SK-N-SH (cell line): ENCODE measurements at regions not wholly inside any gene's neighbourhood (a gene's known extent, or its start where the extent isn't known, plus 50 kb on each side); places are given as distances from the start of the nearest gene placed in this dataset.

Source experiments
- CTCF ChIA-PET: fragments of 300-600, 350-600 bp; formaldehyde crosslinking; extraction: SDS; loops from one replicate; lab custom pipeline; 2021; lab: Yijun Ruan, JAX
- POLR2A ChIA-PET: fragments of 350-600 bp; sonication (Branson Sonifier 250); formaldehyde crosslinking; extraction: SDS; loops from one replicate; lab custom pipeline; 2020; ENCODE audit warnings: antibody characterized with exemption, inconsistent platforms; lab: Yijun Ruan, JAX
- DNase-seq: peaks from one replicate; pipeline ENCODE4 v3.0.0; 2012
- H2AFZ ChIP-seq: fragments of 200-600 bp; sonication (generic); 2 replicates; pipeline ENCODE4 v1.8.1; 2016; ENCODE audit warnings: antibody characterized with exemption, mild to moderate bottlenecking, low read depth
- H3F3A ChIP-seq: fragments of 200-600 bp; sonication (generic); replicated peaks from 2 replicates; pipeline ENCODE3; 2016; ENCODE audit warnings: antibody characterized with exemption, mild to moderate bottlenecking; ENCODE audit not compliant: insufficient read depth
- H3K27ac ChIP-seq, 2 experiments: fragments of 200-500 bp in 1 of 2; fragments of 200-600 bp in 1 of 2; sonication (Bioruptor generic) in 1 of 2; sonication (generic), shearing (Covaris generic) in 1 of 2; 2 replicates each; pipeline versions ENCODE4 v1.5.1 to v1.6.1; 2014 to 2016; ENCODE audit warnings: low read depth in 2 of 2, inconsistent platforms in 1 of 2, low read length in 1 of 2, mild to moderate bottlenecking in 1 of 2, mixed read lengths in 1 of 2
- H3K27me3 ChIP-seq: fragments of 200-600 bp; sonication (generic), shearing (Covaris generic); 2 replicates; pipeline ENCODE4 v1.6.1; 2016; ENCODE audit warnings: mixed run types; ENCODE audit not compliant: insufficient read depth
- H3K36me3 ChIP-seq, 2 experiments: fragments of 200-500 bp in 1 of 2; fragments of 200-600 bp in 1 of 2; sonication (Bioruptor generic) in 1 of 2; sonication (generic) in 1 of 2; replicated peaks in 1 of 2; 2 replicates each; pipeline versions ENCODE3 to v1.5.1; 2014 to 2016; ENCODE audit warnings: low read length in 1 of 2, mild to moderate bottlenecking in 1 of 2; ENCODE audit not compliant: insufficient read depth in 2 of 2, control insufficient read depth in 1 of 2
- H3K4me1 ChIP-seq, 2 experiments: fragments of 200-500 bp in 1 of 2; fragments of 200-600 bp in 1 of 2; sonication (Bioruptor generic) in 1 of 2; sonication (generic), shearing (Covaris generic) in 1 of 2; 2 replicates each; pipeline versions ENCODE4 v1.5.1 to v1.6.1; 2014 to 2016; ENCODE audit warnings: low read depth in 1 of 2, low read length in 1 of 2, mixed run types in 1 of 2; ENCODE audit not compliant: insufficient read depth in 2 of 2, control insufficient read depth in 1 of 2
- H3K4me2 ChIP-seq: fragments of 200-600 bp; sonication (generic), shearing (Covaris generic); 2 replicates; pipeline ENCODE4 v1.6.1; 2017; ENCODE audit warnings: mixed run types
- H3K4me3 ChIP-seq, 2 experiments: fragments of 200-500 bp in 1 of 2; fragments of 200-600 bp in 1 of 2; sonication (Bioruptor generic) in 1 of 2; sonication (generic), shearing (Covaris generic) in 1 of 2; 2 replicates each; pipeline versions ENCODE4 v1.5.1 to v1.8.1; 2014 to 2016; ENCODE audit warnings: low read depth in 2 of 2, inconsistent platforms in 1 of 2, low read length in 1 of 2, mild to moderate bottlenecking in 1 of 2, mixed read lengths in 1 of 2, moderate library complexity in 1 of 2
- H3K79me2 ChIP-seq: fragments of 200-600 bp; sonication (generic); 2 replicates; pipeline ENCODE4 v1.8.1; 2017; ENCODE audit warnings: mild to moderate bottlenecking; ENCODE audit not compliant: insufficient read depth
- H3K9ac ChIP-seq: fragments of 200-600 bp; sonication (generic); 2 replicates; pipeline ENCODE4 v1.6.1; 2017; ENCODE audit warnings: mixed run types
- H3K9me2 ChIP-seq: fragments of 200-600 bp; sonication (generic); 2 replicates; pipeline ENCODE4 v1.6.1; 2017; ENCODE audit warnings: mixed run types
- H3K9me3 ChIP-seq: fragments of 200-600 bp; sonication (generic); 2 replicates; pipeline ENCODE4 v1.6.1; 2017; ENCODE audit warnings: mixed run types, mild to moderate bottlenecking, moderate library complexity
- H4K20me1 ChIP-seq: fragments of 200-600 bp; sonication (generic); 2 replicates; pipeline ENCODE4 v1.6.1; 2017; ENCODE audit warnings: mild to moderate bottlenecking, mixed run types; ENCODE audit not compliant: insufficient read depth
- CHD2 ChIP-seq: fragments of 150-350 bp; IDR thresholded peaks from 2 replicates; pipeline ENCODE4 v1.6.1; 2018; ENCODE audit warnings: low read length; ENCODE audit not compliant: partially characterized antibody
- FOSL2 ChIP-seq: IDR thresholded peaks from 2 replicates; pipeline ENCODE4 v1.4.0; 2012; ENCODE audit warnings: low read depth, mild to moderate bottlenecking, moderate library complexity, borderline replicate concordance
- FOXM1 ChIP-seq: IDR thresholded peaks from 2 replicates; pipeline ENCODE4 v1.4.0; 2012; ENCODE audit warnings: low read depth, mild to moderate bottlenecking
- MAX ChIP-seq: IDR thresholded peaks from 2 replicates; pipeline ENCODE4 v1.4.0; 2012; ENCODE audit warnings: low read depth
- MXI1 ChIP-seq: IDR thresholded peaks from 2 replicates; pipeline ENCODE4 v1.6.1; 2012; ENCODE audit warnings: mild to moderate bottlenecking, low read depth, low read length, improper control_type of control experiment
- RAD21 ChIP-seq: IDR thresholded peaks from 2 replicates; pipeline ENCODE4 v1.6.1; 2012; ENCODE audit warnings: mild to moderate bottlenecking, low read length
- RCOR1 ChIP-seq: fragments of 150-350 bp; IDR thresholded peaks from 2 replicates; pipeline ENCODE4 v1.6.1; 2017; ENCODE audit warnings: antibody characterized with exemption, low read length
- REST ChIP-seq: IDR thresholded peaks from 2 replicates; pipeline ENCODE4 v1.6.1; 2012; ENCODE audit warnings: mild to moderate bottlenecking, low read depth, low read length, moderate library complexity
- SMC3 ChIP-seq: IDR thresholded peaks from 2 replicates; pipeline ENCODE4 v1.6.1; 2012; ENCODE audit warnings: low read depth, low read length, improper control_type of control experiment
- TCF12 ChIP-seq: IDR thresholded peaks from 2 replicates; pipeline ENCODE4 v1.4.0; 2012
- WGBS: methylation state at CpG from one replicate; pipeline ENCODE4 v1.1.6; 2017; ENCODE audit warnings: low lambda C conversion rate; 5-methylcytosine and 5-hydroxymethylcytosine counted together
- TF ChIP-seq, protein P1 (sequence below): fragments of 200-600 bp; sonication (generic); IDR thresholded peaks from 2 replicates; pipeline ENCODE4 v1.6.1; 2017; ENCODE audit warnings: antibody characterized with exemption, mild to moderate bottlenecking, moderate library complexity

DNA sequence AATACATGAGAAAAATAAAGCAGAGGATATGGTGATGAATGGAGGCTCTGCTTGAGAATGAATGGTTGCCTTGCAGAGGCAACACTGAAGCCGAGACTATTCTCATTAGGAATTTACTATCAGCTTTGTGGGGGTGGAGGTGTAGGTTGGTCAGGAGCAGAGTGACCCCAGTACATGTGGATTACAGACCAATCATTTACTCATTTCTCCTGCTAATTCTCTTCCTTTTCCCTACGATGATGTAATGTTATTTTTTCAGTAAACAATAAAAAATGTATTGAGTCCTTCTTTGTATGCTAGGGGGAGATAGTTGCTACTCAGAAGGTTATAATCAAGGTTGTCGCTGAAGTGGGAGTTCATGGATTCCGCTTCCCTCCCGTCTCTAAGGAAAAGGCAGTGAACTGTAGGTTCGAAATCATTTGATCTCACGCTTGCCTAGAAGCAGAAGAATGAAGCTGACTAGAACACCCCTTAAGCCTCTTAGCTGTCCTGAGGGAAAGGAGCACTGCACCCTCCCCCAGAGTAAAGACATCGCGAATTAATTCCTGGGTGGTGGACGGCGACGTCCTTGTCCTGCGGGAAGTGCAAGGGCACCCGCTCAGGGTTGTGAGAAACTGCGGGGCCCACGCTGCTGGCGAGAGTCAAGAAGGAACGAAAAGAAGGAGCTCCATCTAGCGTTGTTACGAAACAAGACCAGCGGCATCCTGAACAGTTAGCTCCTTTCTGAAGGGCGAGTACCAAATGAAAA is 213.2 kb upstream of the PFN2 start:
- H3K79me2 ChIP-seq = no peaks in the 10 kb centered on the region
- H3K27ac ChIP-seq = peak overlapping the region; percentile 62 to 73; a peak in 3 of 4 replicates
- H3K9ac ChIP-seq = peak overlapping the region; percentile 50; the same call in 1 of the 2 replicates
- H3K36me3 ChIP-seq = peaks cover 0 to 6% of the 10 kb centered on the region in 2 experiments
- H4K20me1 ChIP-seq = no peaks in the 10 kb centered on the region
- POLR2A ChIA-PET = interaction anchor here (0.7 to 1.5 kb wide), 3 partner anchors 9 to 304 kb away, joined by 3 to 7 read pairs (median 3); partner anchors contain the start of gene PFN2
- no peaks in the 10 kb centered on the region for H3K9me3 ChIP-seq
- no peaks in the 10 kb centered on the region for H3K9me2 ChIP-seq
- no peaks in the 10 kb centered on the region for H3K27me3 ChIP-seq
- H2AFZ ChIP-seq = peak overlapping the region; percentile 82
- H3K4me2 ChIP-seq = peak overlapping the region; percentile 74
- CTCF ChIA-PET = interaction anchor here (0.6 to 3.2 kb wide), 58 partner anchors 9 to 686 kb away, joined by 3 to 134 read pairs (median 4); partner anchors contain the start of gene PFN2
- TF ChIP-seq TCF12 = peak; percentile 25; the same call in 1 of the 2 replicates
- TF ChIP-seq FOXM1 = no peak
- peak; percentile 10 for TF ChIP-seq CHD2
- TF ChIP-seq FOSL2 = no peak
- TF ChIP-seq SMC3 = peak; percentile 93
- TF ChIP-seq MAX = peak; percentile 77; the same call in 1 of the 2 replicates
- TF ChIP-seq REST = no peak
- TF ChIP-seq, protein P1, sequence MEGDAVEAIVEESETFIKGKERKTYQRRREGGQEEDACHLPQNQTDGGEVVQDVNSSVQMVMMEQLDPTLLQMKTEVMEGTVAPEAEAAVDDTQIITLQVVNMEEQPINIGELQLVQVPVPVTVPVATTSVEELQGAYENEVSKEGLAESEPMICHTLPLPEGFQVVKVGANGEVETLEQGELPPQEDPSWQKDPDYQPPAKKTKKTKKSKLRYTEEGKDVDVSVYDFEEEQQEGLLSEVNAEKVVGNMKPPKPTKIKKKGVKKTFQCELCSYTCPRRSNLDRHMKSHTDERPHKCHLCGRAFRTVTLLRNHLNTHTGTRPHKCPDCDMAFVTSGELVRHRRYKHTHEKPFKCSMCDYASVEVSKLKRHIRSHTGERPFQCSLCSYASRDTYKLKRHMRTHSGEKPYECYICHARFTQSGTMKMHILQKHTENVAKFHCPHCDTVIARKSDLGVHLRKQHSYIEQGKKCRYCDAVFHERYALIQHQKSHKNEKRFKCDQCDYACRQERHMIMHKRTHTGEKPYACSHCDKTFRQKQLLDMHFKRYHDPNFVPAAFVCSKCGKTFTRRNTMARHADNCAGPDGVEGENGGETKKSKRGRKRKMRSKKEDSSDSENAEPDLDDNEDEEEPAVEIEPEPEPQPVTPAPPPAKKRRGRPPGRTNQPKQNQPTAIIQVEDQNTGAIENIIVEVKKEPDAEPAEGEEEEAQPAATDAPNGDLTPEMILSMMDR = peak; percentile 74
- 0 out of 2 replicates have a peak, but pooled peaks have one; percentile 27 for TF ChIP-seq RCOR1
- TF ChIP-seq MXI1 = peak; percentile 62; the same call in 1 of the 2 replicates
- peak; percentile 90 for TF ChIP-seq RAD21
- TF ChIP-seq, all 33 proteins: peak for 8
- 9% methylated on average over 22 of the region's 22 CpGs for WGBS
- Histone ChIP-seq H3F3A (peaks cover 18% of the 10 kb centered on the region), H3K4me1 (peaks cover 5 to 15% of the 10 kb centered on the region in 2 experiments; a peak in 2 of 4 replicates), H3K4me3 (peak overlapping the region; percentile 42 to 44)
- DNase-seq = peak; percentile 63
